Keratinocyte (primary cell): ENCODE measurements at regions not wholly inside any gene's neighbourhood (a gene's known extent, or its start where the extent isn't known, plus 50 kb on each side); places are given as distances from the start of the nearest gene placed in this dataset.

Source experiments
- DNase-seq: peaks from one replicate; pipeline ENCODE4 v3.0.0-alpha.2; 2011; ENCODE audit warnings: low read depth, missing footprints, low spot score
- FAIRE-seq: peaks from 2 replicates; lab custom pipeline; 2011; peaks lifted over from hg19 to GRCh38; lab: Jason Lieb, UNC
- H2AFZ ChIP-seq: 2 replicates; pipeline ENCODE4 v1.6.0; 2012; ENCODE audit warnings: low read length, control low read depth, inconsistent platforms; ENCODE audit not compliant: control insufficient read depth
- H3K27ac ChIP-seq: 2 replicates; pipeline ENCODE4 v1.5.1; 2011; ENCODE audit warnings: low read length; ENCODE audit not compliant: control insufficient read depth, insufficient read depth
- H3K27me3 ChIP-seq: 3 replicates; pipeline ENCODE4 v1.6.0; 2011; ENCODE audit warnings: low read length; ENCODE audit not compliant: control insufficient read depth, insufficient read depth; ENCODE audit errors: extremely low read depth
- H3K36me3 ChIP-seq, 2 experiments: 2 replicates in 1 of 2; 3 replicates in 1 of 2; pipeline ENCODE4 v1.5.1; 2011; ENCODE audit warnings: low read length in 2 of 2, mild to moderate bottlenecking in 1 of 2; ENCODE audit not compliant: control insufficient read depth in 2 of 2, insufficient read depth in 2 of 2; ENCODE audit errors: extremely low read depth in 1 of 2
- H3K4me1 ChIP-seq: 3 replicates; pipeline ENCODE4 v1.5.1; 2011; ENCODE audit warnings: low read length; ENCODE audit not compliant: control insufficient read depth, insufficient read depth; ENCODE audit errors: extremely low read depth
- H3K4me2 ChIP-seq: 3 replicates; pipeline ENCODE4 v1.6.0; 2011; ENCODE audit warnings: low read depth, low read length; ENCODE audit not compliant: control insufficient read depth, insufficient read depth; ENCODE audit errors: extremely low read depth
- H3K4me3 ChIP-seq, 3 experiments: fragments of 200-600 bp in 1 of 3; sonication (generic) in 1 of 3; 2 replicates in 2 of 3; 3 replicates in 1 of 3; pipeline ENCODE4 v1.5.1; 2011 to 2016; ENCODE audit warnings: low read length in 3 of 3, mild to moderate bottlenecking in 3 of 3, control low read depth in 2 of 3, inconsistent platforms in 1 of 3, low read depth in 1 of 3, mixed read lengths in 1 of 3, mixed run types in 1 of 3, moderate library complexity in 1 of 3; ENCODE audit not compliant: control insufficient read depth in 2 of 3, insufficient read depth in 2 of 3; ENCODE audit errors: extremely low read depth in 1 of 3
- H3K79me2 ChIP-seq: 2 replicates; pipeline ENCODE4 v1.6.0; 2012; ENCODE audit warnings: low read length; ENCODE audit not compliant: control insufficient read depth, insufficient read depth
- H3K9ac ChIP-seq: 3 replicates; pipeline ENCODE4 v1.6.0; 2011; ENCODE audit warnings: low read length; ENCODE audit not compliant: control insufficient read depth, insufficient read depth; ENCODE audit errors: extremely low read depth
- H3K9me1 ChIP-seq: 3 replicates; pipeline ENCODE4 v1.6.0; 2011; ENCODE audit warnings: low read length; ENCODE audit not compliant: control insufficient read depth, insufficient read depth; ENCODE audit errors: extremely low read depth
- H3K9me3 ChIP-seq: 2 replicates; pipeline ENCODE4 v1.5.1; 2012; ENCODE audit warnings: low read depth, low read length; ENCODE audit not compliant: control insufficient read depth
- H4K20me1 ChIP-seq: 3 replicates; pipeline ENCODE4 v1.6.0; 2011; ENCODE audit warnings: low read length; ENCODE audit not compliant: control insufficient read depth, insufficient read depth; ENCODE audit errors: extremely low read depth
- EZH2 ChIP-seq: IDR thresholded peaks from one replicate; pipeline ENCODE4 v1.6.1; 2012; ENCODE audit warnings: inconsistent platforms, mild to moderate bottlenecking, low read length, moderate library complexity
- dilution Hi-C: fragments of 300-500 bp; cut with MboI; formaldehyde crosslinking; loops from one replicate; pipeline ENCODE4 v1.7.0; 2020; ENCODE audit warnings: low sequenced_read_pairs; ENCODE audit not compliant: extremely low pct_ligation_motif_present
- TF ChIP-seq, protein P1 (sequence below), 3 experiments: IDR thresholded peaks in 1 of 3; conservative IDR thresholded peaks in 1 of 3; optimal IDR thresholded peaks in 1 of 3; 2 replicates in 2 of 3; 3 replicates in 1 of 3; pipeline versions ENCODE3 to v1.5.1; 2011; ENCODE audit warnings: low read length in 3 of 3, mild to moderate bottlenecking in 3 of 3, moderate library complexity in 2 of 3, control low read depth in 1 of 3, inconsistent platforms in 1 of 3; ENCODE audit not compliant: insufficient read depth in 2 of 3; ENCODE audit errors: extremely low read depth in 1 of 3

DNA sequence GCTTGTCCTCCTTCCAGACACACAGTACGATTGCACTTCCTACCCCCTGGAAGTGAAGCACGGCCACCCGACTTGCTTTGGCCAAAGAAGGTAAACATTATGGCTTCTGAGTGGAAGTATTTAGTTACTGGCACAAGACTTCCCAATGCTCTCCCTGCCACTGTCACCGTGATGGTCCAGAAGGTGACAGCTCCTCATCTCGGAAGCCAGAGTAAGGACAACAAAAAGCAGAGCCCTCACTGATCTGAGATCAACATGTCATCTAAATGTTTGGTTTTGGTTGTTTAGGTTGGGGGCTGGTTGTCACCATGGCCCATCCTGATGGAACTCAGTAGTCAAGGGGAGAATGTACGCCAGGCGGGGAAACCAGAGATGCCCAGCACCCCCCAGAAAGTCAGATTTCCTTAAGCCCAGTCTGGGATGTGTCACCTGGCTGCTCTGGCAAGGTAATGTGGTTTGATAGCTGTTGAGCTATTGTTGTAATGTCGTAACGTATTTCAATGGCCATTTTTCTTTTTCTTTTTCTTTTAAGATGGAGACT lies 170.1 kb upstream of the ZNF536 start:
- Histone ChIP-seq H3K36me3 (no peaks in the 10 kb centered on the region), H3K9me1 (no peaks in the 10 kb centered on the region), H3K9me3 (no peaks in the 10 kb centered on the region), H3K79me2 (no peaks in the 10 kb centered on the region), H3K4me3 (no peak overlapping the region), H4K20me1 (no peaks in the 10 kb centered on the region), H3K27me3 (no peaks in the 10 kb centered on the region), H3K27ac (no peak overlapping the region), H3K9ac (no peak overlapping the region), H2AFZ (no peak overlapping the region), H3K4me2 (no peak overlapping the region), H3K4me1 (no peaks in the 10 kb centered on the region)
- no peak for TF ChIP-seq EZH2
- TF ChIP-seq, protein P1, sequence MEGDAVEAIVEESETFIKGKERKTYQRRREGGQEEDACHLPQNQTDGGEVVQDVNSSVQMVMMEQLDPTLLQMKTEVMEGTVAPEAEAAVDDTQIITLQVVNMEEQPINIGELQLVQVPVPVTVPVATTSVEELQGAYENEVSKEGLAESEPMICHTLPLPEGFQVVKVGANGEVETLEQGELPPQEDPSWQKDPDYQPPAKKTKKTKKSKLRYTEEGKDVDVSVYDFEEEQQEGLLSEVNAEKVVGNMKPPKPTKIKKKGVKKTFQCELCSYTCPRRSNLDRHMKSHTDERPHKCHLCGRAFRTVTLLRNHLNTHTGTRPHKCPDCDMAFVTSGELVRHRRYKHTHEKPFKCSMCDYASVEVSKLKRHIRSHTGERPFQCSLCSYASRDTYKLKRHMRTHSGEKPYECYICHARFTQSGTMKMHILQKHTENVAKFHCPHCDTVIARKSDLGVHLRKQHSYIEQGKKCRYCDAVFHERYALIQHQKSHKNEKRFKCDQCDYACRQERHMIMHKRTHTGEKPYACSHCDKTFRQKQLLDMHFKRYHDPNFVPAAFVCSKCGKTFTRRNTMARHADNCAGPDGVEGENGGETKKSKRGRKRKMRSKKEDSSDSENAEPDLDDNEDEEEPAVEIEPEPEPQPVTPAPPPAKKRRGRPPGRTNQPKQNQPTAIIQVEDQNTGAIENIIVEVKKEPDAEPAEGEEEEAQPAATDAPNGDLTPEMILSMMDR (optimal IDR thresholded peaks at IDR 0.05 in 1 of 3, IDR thresholded peaks at IDR 0.05 in 1 of 3, conservative IDR thresholded peaks at IDR 0.05 in 1 of 3; ENCODE audit: extremely low read depth in 1 of 3, insufficient read depth in 2 of 3, low read length in 3 of 3) = no peak
- FAIRE-seq (no peak), DNase-seq (no peak)
- dilution Hi-C loops = no loop called here

DNA sequence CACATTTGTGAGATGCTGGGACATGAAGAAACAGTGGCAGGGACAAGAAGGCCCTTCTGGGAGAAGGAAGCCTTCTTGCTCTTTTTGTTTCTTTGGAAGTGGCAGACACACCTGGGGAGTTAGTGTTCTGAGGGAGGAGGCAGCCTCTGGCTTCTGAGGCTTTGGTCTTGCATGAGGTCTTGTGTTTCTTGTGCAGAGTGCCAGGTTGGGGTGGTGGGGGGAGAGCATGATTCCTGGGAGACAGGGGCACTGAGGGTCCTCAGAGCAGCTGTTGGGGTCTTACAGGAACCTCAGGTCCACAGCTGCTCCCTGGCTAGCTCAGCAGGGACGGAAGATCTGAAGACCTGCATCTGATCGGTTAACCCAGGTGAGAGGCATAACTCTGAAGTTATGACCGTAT lies 167.5 kb upstream of the ZNF536 start:
- FAIRE-seq = no peak
- dilution Hi-C loops = no loop called here
- H3K27ac ChIP-seq = no peak overlapping the region
- H3K4me3 ChIP-seq = no peak overlapping the region
- H3K36me3 ChIP-seq = no peaks in the 10 kb centered on the region
- no peak for DNase-seq
- H3K4me1 ChIP-seq = no peaks in the 10 kb centered on the region
- no peaks in the 10 kb centered on the region for H3K27me3 ChIP-seq
- no peak overlapping the region for H3K9ac ChIP-seq
- TF ChIP-seq, protein P1 (optimal IDR thresholded peaks at IDR 0.05 in 1 of 3, IDR thresholded peaks at IDR 0.05 in 1 of 3, conservative IDR thresholded peaks at IDR 0.05 in 1 of 3; ENCODE audit: extremely low read depth in 1 of 3, insufficient read depth in 2 of 3, low read length in 3 of 3) = no peak
- TF ChIP-seq EZH2 = no peak
- H3K4me2 ChIP-seq = no peak overlapping the region
- H3K79me2 ChIP-seq = no peaks in the 10 kb centered on the region
- peaks cover 2% of the 10 kb centered on the region for H3K9me3 ChIP-seq
- no peak overlapping the region for H2AFZ ChIP-seq
- H3K9me1 ChIP-seq = no peaks in the 10 kb centered on the region
- H4K20me1 ChIP-seq = no peaks in the 10 kb centered on the region
